Stimulated activated naive CD8-positive, alpha-beta T cell treated with anti-CD3 and anti-CD28 coated beads, Interleukin-15, amount 100 ng/mL, for 72 hours (primary cell): ENCODE measurements at regions not wholly inside any gene's neighbourhood (a gene's known extent, or its start where the extent isn't known, plus 50 kb on each side); places are given as distances from the start of the nearest gene placed in this dataset.

ENCODE experiments used
- ATAC-seq: fragments of 150-1000 bp; cut with Tn5 transposase; 2 replicates; pipeline ENCODE4 v1.10.0; 2021; ENCODE audit warnings: mild to moderate bottlenecking, moderate library complexity
- DNase-seq, 2 donors: peaks; one replicate each; pipeline ENCODE4 v3.0.0; 2021 to 2022
- H3K27ac Mint-ChIP-seq, 2 donors: one replicate each; pipeline ENCODE4 v1.8.0; 2022; ENCODE audit warnings: mild to moderate bottlenecking in 2 of 2, mixed read lengths in 2 of 2, moderate library complexity in 2 of 2
- H3K27me3 Mint-ChIP-seq: one replicate; pipeline ENCODE4 v1.8.0; 2022; ENCODE audit warnings: mixed read lengths
- H3K4me1 Mint-ChIP-seq: one replicate; pipeline ENCODE4 v1.8.0; 2022; ENCODE audit warnings: mild to moderate bottlenecking, mixed read lengths
- H3K4me3 Mint-ChIP-seq, 2 donors: one replicate each; pipeline ENCODE4 v1.8.0; 2022; ENCODE audit warnings: mild to moderate bottlenecking in 2 of 2, mixed read lengths in 2 of 2, moderate library complexity in 1 of 2
- H3K9me3 Mint-ChIP-seq, 2 donors: one replicate each; pipeline ENCODE4 v1.8.0; 2022; ENCODE audit warnings: mixed read lengths in 2 of 2

DNA sequence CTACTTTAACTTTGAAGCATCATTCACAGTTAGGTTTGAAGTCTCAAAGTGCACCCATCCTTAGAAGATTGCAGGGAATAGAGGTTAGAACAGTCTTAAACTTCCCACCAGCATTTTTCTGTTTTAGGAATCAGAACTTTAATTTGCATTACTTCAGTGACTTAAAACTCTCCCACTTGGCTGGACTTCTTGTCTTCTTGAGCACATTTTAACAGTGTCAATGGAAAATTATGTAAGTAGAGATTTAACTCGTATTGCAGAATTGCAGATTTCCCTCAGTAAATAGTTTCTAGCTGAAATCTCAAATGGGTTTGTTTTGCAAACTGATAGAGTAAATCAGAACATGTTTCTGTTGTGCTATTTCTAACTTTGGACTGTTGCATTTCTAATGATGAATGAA lies 369.6 kb downstream of the OTOL1 start:
- no peak for ATAC-seq

DNA sequence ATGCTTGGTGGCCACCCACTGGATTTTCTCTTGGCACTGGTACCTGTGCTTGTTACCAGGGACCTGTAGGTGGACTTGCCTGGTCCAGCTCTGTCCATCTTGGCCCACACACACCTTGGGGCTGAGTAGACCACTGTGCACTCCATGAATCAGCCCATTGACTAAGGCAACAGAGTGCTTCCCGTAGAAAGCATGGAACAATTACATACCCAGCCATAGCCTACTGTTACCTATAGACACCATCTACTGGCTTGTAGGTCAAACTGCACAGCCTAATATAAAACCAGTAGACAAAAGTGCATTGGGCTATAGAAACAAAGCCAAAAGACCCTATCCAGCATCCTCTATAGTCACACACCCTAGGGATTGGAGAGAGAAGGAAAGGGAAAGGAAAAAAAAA lies 378.9 kb downstream of the OTOL1 start:
- Mint-ChIP-seq H3K4me1 (no peaks in the 10 kb centered on the region), H3K27me3 (no peaks in the 10 kb centered on the region), H3K4me3 (no peak overlapping the region), H3K9me3 (peaks cover 4 to 15% of the 10 kb centered on the region in 2 donors), H3K27ac (no peak overlapping the region)
- DNase-seq = no peak
- no peak for ATAC-seq

More for the DNA sequence above, 369.6 kb downstream of the OTOL1 start:
- H3K4me3 Mint-ChIP-seq = no peak overlapping the region
- H3K27me3 Mint-ChIP-seq = no peaks in the 10 kb centered on the region
- no peak overlapping the region for H3K27ac Mint-ChIP-seq
- no peak for DNase-seq
- peaks cover 5 to 7% of the 10 kb centered on the region in 2 donors for H3K9me3 Mint-ChIP-seq
- no peaks in the 10 kb centered on the region for H3K4me1 Mint-ChIP-seq

DNA sequence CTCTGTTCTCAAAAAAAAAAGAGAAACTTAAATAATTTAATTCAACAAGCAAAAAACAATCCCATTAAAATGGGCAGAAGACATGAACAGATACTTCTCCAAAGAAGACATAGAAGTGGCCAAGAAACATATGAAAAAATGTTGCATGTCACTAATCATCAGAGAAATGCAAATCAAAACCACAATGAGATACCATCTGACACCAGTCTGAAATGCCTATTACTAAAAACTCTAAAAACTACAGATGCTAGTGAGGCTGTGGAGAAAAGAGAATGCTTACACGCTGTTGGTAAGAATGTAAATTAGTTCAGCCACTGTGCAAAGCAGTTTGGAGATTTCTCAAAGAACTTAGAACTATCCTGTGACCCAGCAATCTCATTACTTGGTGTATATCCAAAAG lies 382.9 kb downstream of the OTOL1 start:
- Mint-ChIP-seq H3K4me1 (no peaks in the 10 kb centered on the region), H3K27me3 (no peaks in the 10 kb centered on the region), H3K4me3 (no peak overlapping the region), H3K27ac (no peak overlapping the region), H3K9me3 (peaks cover 19 to 23% of the 10 kb centered on the region in 2 donors)
- DNase-seq (no peak), ATAC-seq (no peak)

DNA sequence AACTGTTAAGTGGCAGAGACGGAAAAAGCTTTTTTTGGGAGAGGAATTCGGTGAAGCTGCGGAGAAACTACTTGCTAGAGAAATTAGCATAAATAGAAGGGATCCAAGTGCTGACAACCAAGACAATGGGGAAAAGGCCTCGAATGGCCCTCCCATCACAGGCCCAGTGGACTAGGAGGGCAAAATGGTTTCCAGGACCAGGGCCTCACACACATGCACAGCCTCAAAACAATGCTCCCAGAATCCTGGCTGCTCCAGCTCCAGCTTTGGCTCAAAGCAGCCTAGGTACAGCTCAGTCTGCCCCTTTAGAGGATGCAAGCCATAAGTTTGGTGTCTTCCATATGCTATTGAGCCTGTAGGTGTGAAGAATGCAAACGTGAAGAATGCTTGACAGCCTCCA lies 388.2 kb downstream of the OTOL1 start:
- Mint-ChIP-seq H3K27ac (no peak overlapping the region), H3K4me3 (no peak overlapping the region), H3K27me3 (no peaks in the 10 kb centered on the region), H3K4me1 (no peaks in the 10 kb centered on the region), H3K9me3 (peaks cover 11 to 17% of the 10 kb centered on the region in 2 donors)
- DNase-seq (no peak), ATAC-seq (no peak)

DNA sequence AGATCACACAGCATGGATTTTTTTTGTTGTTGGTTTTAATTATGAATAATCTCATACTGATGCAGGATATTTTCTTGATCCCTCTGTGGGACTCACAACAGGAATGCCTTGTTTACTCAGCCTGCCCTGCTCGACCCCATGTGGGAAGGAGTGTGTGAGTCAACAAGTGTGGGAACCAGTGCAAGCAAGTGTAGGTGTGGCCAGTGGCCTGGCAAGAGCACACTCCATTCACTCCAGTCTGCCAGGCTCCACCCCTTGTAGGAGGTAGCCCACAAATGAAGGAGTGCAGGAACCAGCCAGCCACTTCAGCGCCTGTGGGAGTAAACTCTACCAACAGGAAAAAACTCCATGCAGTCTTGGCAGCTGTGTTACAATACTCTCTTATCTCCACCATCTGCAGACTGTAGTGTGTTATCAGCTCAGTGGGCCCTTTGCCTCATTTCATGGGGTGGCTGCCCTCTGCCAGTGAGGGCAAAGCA lies 393.6 kb downstream of the OTOL1 start:
- Mint-ChIP-seq H3K4me1 (no peaks in the 10 kb centered on the region), H3K9me3 (peaks cover 0 to 14% of the 10 kb centered on the region in 2 donors), H3K4me3 (no peak overlapping the region), H3K27me3 (no peaks in the 10 kb centered on the region), H3K27ac (no peak overlapping the region)
- DNase-seq = no peak
- ATAC-seq = no peak

DNA sequence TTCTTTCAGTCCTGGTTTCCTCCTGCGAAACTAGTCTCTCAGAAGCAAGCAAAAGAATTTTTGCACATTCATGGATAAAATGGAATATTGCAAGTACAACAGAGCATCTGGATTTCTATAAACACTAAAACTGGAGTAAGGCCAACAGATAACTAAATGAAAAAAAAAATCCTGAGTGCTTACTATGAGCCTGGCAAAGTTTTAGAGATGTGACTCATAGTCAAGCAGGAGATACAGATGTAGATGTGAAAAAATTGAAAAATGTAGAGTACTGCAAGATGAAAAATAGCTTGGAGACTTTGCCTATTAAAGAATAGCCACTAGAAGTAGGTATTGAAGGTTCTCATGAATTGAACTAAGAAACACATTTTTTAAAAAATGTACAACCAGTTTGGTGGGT lies 397.4 kb downstream of the OTOL1 start:
- Mint-ChIP-seq H3K4me1 (no peaks in the 10 kb centered on the region), H3K4me3 (no peak overlapping the region)
- no peak for DNase-seq

DNA sequence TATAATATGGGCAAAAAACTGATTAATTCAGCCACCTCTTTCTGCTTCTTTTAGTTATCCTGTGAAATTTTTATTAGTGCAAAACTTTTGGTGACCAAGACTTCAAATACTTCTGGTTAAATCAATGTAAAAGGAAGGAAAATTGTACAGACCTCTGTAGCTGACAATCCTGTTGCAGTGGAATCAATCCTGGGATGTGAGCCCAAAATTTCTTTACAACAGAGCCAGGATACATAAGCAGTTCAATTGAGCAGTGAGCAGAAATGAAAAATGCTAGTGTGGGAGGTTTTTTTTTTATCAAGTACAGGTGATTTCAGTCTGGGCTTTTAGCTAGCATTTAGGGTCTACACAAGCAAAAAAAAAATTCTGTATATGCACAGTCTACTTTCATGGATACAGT lies 398.0 kb downstream of the OTOL1 start:
- H3K4me3 Mint-ChIP-seq = no peak overlapping the region
- H3K27me3 Mint-ChIP-seq = no peaks in the 10 kb centered on the region
- peak overlapping the region in 1 of 2 donors; percentile 27 for H3K27ac Mint-ChIP-seq
- no peak for DNase-seq
- no peak for ATAC-seq
- H3K4me1 Mint-ChIP-seq = no peaks in the 10 kb centered on the region
- H3K9me3 Mint-ChIP-seq = peaks cover 0 to 14% of the 10 kb centered on the region in 2 donors

More for the DNA sequence above, 397.4 kb downstream of the OTOL1 start:
- Mint-ChIP-seq H3K9me3 (peaks cover 0 to 14% of the 10 kb centered on the region in 2 donors), H3K27me3 (no peaks in the 10 kb centered on the region), H3K27ac (no peak overlapping the region)
- ATAC-seq = no peak

DNA sequence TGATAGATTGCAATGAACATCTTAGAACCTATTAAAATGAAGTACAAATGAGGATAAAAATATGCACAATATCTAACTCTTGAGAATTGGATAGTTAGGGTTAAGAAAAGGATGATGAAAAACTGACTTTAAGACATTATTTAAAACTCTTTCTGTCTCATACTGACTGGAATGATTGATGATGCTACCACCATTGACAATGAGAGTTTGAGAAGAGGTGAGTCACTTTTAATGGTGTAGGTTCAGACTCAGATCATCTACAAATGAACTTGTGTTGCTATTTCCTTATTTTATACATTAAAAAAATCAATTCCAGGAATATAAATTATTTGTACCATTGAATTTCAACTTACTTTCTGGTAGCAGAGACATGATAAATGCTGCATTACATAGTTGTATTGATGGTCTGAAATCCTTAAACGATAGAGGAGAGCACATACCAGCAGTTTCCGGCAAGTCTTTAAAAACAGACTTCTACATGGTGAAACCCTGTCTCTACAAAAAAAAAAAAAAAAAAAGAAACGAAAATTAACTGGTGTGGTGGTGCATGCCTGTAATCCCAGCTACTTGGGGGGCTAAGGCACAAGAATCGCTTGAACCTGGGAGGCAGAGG lies 409.0 kb downstream of the OTOL1 start:
- no peaks in the 10 kb centered on the region for H3K9me3 Mint-ChIP-seq
- H3K4me3 Mint-ChIP-seq = no peak overlapping the region
- H3K27me3 Mint-ChIP-seq = no peaks in the 10 kb centered on the region
- no peak for DNase-seq
- H3K4me1 Mint-ChIP-seq = no peaks in the 10 kb centered on the region
- ATAC-seq = no peak
- H3K27ac Mint-ChIP-seq = no peak overlapping the region

DNA sequence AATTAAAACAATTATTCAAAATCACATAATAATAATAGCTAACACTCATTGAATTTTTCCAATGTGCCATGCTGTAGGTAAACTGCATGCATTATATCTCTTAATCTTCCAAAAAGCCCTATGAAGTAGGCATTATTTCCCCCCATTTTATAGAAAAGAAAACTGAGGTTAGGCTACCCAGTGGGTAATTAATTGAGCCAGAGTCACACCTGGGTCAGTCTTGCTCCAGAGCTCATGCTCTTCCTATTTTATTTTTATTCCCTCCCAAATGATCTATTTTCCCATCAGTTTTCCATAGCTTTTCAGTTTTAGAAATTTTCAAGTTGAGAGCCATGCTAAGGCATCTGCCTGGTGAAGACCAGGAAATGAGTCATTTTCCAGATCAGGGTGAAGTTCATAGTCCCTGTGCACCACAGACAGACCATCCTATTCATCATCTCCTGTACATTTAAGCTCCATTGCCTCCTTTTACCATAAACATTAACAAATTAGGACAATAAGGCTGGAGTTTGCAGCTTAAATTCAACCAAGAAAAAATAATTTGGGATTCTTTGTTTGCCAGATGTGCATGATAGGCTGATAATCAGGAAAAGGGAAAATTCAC lies 417.3 kb downstream of the OTOL1 start:
- no peak for DNase-seq
- Mint-ChIP-seq H3K27ac (no peak overlapping the region), H3K4me3 (no peak overlapping the region), H3K4me1 (no peaks in the 10 kb centered on the region), H3K27me3 (no peaks in the 10 kb centered on the region), H3K9me3 (peaks cover 1 to 7% of the 10 kb centered on the region in 2 donors)
- no peak for ATAC-seq

DNA sequence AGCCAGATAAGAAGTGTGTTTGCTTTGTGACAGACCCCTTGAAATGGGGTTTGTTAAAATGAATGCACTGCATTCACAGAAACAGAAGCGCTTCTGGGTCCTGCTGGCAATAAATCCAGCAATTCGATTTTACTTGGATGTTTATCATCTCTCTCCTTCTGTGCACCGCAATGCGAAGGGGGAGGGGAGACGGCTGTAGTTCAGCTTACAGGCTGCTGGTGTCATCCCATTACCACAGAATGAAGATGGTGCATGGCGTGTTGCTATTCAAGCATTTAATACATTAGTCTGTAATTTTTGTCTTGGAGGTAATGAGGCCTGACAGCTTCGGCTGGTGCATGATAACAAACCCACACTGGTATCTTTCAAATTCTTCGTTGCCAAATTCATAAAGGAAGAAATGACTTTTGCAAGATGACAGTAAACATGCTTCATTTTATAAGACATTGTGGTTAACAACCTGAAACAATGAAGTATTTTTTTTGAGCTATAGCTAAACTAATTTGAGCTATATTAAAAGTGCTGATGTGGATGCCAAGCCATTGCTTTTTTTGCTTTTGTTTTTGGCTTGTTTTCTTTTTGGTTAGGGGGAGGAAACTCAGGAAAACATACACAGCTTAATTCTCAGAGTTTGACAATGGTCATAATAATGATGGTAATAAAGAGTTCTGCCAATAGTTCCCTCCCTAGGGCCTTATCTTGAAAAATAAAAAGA lies 418.3 kb downstream of the OTOL1 start:
- Mint-ChIP-seq H3K27me3 (no peaks in the 10 kb centered on the region), H3K27ac (no peak overlapping the region)
- no peak for DNase-seq

DNA sequence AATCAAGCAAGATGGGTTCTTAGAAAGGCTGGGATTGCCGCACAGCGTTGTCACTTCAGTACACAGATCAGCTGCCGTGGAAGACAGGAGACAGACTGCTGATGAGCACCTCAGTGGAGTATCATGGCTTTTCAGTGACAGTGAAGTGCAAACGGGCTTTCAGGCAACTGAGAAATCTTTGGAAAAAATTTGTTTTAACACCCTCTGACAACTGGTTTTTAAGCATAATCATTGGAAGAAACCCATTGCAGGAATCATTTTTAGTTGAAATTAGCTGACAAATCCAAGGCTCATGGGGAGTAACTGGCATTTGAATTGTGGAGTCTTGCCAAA lies 418.8 kb downstream of the OTOL1 start:
- Mint-ChIP-seq H3K27me3 (no peaks in the 10 kb centered on the region), H3K27ac (no peak overlapping the region), H3K4me1 (no peaks in the 10 kb centered on the region), H3K4me3 (no peak overlapping the region), H3K9me3 (peaks cover 7 to 16% of the 10 kb centered on the region in 2 donors)
- ATAC-seq = no peak
- DNase-seq = no peak

More for the DNA sequence above, 418.3 kb downstream of the OTOL1 start:
- Mint-ChIP-seq H3K4me3 (no peak overlapping the region), H3K9me3 (peaks cover 7 to 11% of the 10 kb centered on the region in 2 donors), H3K4me1 (no peaks in the 10 kb centered on the region)
- ATAC-seq = no peak

DNA sequence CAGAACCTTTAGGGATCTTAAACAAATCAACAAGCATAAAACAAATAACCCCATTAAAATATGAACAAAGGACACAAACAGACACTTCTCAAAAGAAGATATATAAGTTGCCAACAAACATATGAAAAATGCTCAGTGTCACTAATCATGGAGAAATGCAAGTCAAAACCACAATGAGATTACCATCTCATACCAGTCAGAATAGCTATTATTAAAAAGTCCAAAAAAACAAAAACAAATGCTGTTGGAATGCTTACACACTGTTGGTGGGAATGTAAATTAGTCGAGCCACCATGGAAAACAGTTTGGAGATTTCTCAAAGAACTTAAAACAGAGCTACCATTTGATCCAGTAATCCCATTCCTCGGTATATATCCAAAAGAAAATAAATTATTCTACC lies 423.6 kb downstream of the OTOL1 start:
- Mint-ChIP-seq H3K4me3 (no peak overlapping the region), H3K9me3 (peaks cover 1 to 20% of the 10 kb centered on the region in 2 donors), H3K4me1 (no peaks in the 10 kb centered on the region), H3K27ac (no peak overlapping the region), H3K27me3 (no peaks in the 10 kb centered on the region)
- no peak for DNase-seq
- no peak for ATAC-seq

DNA sequence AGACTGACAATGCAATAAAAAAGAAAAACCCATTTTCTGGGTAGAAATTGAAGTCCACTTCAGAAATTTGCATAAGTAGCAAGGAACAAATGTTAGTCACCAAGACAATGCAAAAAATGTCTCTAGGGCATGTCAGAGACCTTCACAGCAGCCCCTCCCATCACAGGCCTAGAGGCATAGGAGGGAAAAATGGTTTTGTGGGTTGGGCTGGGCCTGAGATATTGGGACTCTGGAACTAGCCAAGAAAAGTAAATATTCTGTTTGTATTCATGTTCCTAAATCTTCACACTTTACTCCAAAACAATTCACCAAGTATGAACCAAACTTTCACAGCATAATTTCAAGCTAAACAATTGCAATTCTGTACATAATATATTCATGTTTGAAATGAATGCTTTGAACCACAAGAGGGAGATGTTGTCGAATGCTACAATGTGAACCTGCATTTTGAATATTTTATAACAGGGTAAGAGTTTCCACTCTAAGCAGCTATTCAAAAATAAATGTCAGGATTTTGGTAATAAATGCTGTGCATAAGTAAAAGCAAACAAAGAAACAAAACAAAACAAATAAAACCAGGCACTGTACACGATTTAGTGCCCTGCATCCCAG lies 429.2 kb downstream of the OTOL1 start:
- H3K9me3 Mint-ChIP-seq = peaks cover 5 to 20% of the 10 kb centered on the region in 2 donors
- H3K27me3 Mint-ChIP-seq = no peaks in the 10 kb centered on the region
- DNase-seq (no peak), ATAC-seq (no peak)
- no peak overlapping the region for H3K4me3 Mint-ChIP-seq
- no peak overlapping the region for H3K27ac Mint-ChIP-seq
- H3K4me1 Mint-ChIP-seq = no peaks in the 10 kb centered on the region

DNA sequence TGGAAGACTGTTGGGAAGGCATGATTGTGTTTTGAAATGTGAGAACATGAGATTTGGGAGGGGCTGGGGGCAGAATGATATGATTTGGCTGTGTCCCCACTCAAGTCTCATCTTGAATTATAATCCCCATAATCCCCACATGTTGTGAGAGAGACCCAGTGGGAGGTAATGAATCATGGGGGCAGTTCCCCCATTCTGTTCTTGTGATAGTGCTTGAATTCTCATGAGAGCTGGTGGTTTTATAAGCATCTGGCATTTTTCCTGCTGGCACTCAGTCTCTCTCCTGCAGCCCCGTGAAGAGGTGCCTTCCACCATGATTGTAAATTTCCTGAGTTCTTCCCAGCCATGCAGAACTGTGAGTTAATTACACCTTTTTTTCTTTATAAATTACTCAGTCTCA lies 430.5 kb downstream of the OTOL1 start:
- peaks cover 5 to 20% of the 10 kb centered on the region in 2 donors for H3K9me3 Mint-ChIP-seq
- no peak overlapping the region for H3K27ac Mint-ChIP-seq
- H3K4me1 Mint-ChIP-seq = no peaks in the 10 kb centered on the region
- ATAC-seq (no peak), DNase-seq (no peak)
- no peak overlapping the region for H3K4me3 Mint-ChIP-seq
- no peaks in the 10 kb centered on the region for H3K27me3 Mint-ChIP-seq

DNA sequence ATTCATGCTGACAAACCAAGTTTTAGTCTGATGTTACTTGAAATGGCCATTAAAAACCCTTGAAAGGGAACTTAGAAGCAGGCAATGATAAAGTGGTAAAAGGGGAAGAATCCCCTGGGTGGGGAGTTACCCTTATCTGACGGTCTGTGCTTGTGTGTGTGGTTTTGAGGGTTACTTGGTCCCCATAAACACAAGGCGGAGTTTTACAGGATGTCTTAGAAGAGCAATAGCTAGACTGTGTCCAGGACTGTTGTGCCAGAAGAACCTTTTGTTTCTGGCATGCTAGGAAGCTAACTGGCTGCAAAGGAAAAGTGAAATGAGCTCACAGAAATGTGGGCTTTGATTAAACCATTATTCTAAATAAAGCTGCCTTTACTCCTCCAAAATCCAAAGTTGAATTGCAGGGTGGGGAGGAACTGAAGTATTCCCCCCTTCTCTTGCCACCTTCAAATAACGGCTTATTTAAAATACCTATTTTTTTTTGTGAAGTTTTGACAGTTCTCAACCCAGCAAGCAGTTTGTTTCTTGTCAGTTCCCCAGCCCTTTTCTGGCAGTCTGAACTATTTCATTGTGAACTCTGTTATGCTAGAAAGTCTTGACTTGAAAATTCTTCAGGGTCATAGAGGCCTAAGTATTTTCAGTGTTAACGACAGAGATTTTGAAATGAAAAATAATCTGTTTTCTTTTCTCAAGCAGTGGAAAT lies 443.5 kb downstream of the OTOL1 start:
- no peak overlapping the region for H3K4me3 Mint-ChIP-seq
- no peak for DNase-seq
- ATAC-seq = no peak

More for the DNA sequence above, 443.5 kb downstream of the OTOL1 start:
- Mint-ChIP-seq H3K27me3 (no peaks in the 10 kb centered on the region), H3K27ac (no peak overlapping the region), H3K9me3 (peaks cover 0 to 29% of the 10 kb centered on the region in 2 donors), H3K4me1 (no peaks in the 10 kb centered on the region)
